ENCODE measurements at regions not wholly inside any gene's neighbourhood (a gene's known extent, or its start where the extent isn't known, plus 50 kb on each side); places are given as distances from the start of the nearest gene placed in this dataset.

DNA sequence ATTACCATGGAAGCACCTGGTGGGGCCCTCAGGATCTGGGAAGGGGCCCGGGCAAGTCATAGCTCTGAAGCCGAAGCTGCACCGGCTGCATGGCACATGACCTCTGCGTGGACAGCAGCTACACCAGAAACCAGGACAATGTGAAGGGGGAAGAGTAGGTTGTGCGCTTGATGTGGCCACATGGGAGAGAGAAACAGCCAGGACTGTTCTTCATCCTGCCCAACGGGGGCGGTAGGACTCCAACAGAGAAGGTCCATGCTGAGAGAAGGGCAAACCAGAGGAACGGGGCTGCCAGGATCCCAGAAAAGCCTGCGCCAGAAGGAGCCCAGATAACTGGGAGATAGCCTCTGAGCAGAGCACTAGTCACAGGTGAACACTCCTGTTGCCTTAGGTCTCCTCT is 54.9 kb upstream of the PRR20G start:
- no peaks in the 10 kb centered on the region for H3K79me2 ChIP-seq (ENCODE audit: insufficient read depth, low read depth)
- H3K27me3 ChIP-seq (ENCODE audit: insufficient read depth, low read depth), result no peaks in the 10 kb centered on the region
- TF ChIP-seq, protein P1, sequence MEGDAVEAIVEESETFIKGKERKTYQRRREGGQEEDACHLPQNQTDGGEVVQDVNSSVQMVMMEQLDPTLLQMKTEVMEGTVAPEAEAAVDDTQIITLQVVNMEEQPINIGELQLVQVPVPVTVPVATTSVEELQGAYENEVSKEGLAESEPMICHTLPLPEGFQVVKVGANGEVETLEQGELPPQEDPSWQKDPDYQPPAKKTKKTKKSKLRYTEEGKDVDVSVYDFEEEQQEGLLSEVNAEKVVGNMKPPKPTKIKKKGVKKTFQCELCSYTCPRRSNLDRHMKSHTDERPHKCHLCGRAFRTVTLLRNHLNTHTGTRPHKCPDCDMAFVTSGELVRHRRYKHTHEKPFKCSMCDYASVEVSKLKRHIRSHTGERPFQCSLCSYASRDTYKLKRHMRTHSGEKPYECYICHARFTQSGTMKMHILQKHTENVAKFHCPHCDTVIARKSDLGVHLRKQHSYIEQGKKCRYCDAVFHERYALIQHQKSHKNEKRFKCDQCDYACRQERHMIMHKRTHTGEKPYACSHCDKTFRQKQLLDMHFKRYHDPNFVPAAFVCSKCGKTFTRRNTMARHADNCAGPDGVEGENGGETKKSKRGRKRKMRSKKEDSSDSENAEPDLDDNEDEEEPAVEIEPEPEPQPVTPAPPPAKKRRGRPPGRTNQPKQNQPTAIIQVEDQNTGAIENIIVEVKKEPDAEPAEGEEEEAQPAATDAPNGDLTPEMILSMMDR (conservative IDR thresholded peaks at IDR 0.05; ENCODE audit: low read depth, low read length), result no peak

GRCh38 chr3:127339928-127340861 is 52.3 kb upstream of the PRR20G start:
- H3K27ac ChIP-seq, result no peak overlapping the region
- H3K79me2 ChIP-seq (ENCODE audit: insufficient read depth, low read depth), result no peaks in the 10 kb centered on the region
- no peaks in the 10 kb centered on the region for H4K20me1 ChIP-seq (ENCODE audit: insufficient read depth)
- no peak overlapping the region for H2AFZ ChIP-seq (ENCODE audit: low read depth)
- H3K4me3 ChIP-seq (IDR thresholded peaks at IDR 0.05; ENCODE audit: insufficient read depth, low read depth, low read length), result no peak overlapping the region
- TF ChIP-seq, protein P1 (conservative IDR thresholded peaks at IDR 0.05; ENCODE audit: low read depth, low read length), result no peak
- no peaks in the 10 kb centered on the region for H3K4me1 ChIP-seq (ENCODE audit: low read depth, poor library complexity, severe bottlenecking)
- no peak overlapping the region for H3K9ac ChIP-seq
- no peak overlapping the region for H3K4me2 ChIP-seq
- no peaks in the 10 kb centered on the region for H3K27me3 ChIP-seq (ENCODE audit: insufficient read depth, low read depth)
- H3K36me3 ChIP-seq (ENCODE audit: insufficient read depth), result no peaks in the 10 kb centered on the region

More for the DNA sequence above, 54.9 kb upstream of the PRR20G start:
- Histone ChIP-seq H3K4me2 (no peak overlapping the region), H3K4me3 (IDR thresholded peaks at IDR 0.05; ENCODE audit: insufficient read depth, low read depth, low read length) (no peak overlapping the region), H2AFZ (ENCODE audit: low read depth) (no peak overlapping the region), H3K4me1 (ENCODE audit: low read depth, poor library complexity, severe bottlenecking) (no peaks in the 10 kb centered on the region), H4K20me1 (ENCODE audit: insufficient read depth) (no peaks in the 10 kb centered on the region), H3K27ac (no peak overlapping the region), H3K36me3 (ENCODE audit: insufficient read depth) (no peaks in the 10 kb centered on the region), H3K9ac (no peak overlapping the region)

- H3K27me3 ChIP-seq (ENCODE audit: insufficient read depth, low read depth), result no peaks in the 10 kb centered on the region
These were observed 51.2 kb upstream of the PRR20G start for GRCh38 chr3:127339016-127339415.

GRCh38 chr3:127337911-127338531 is 50.2 kb upstream of the PRR20G start:
- Histone ChIP-seq H3K4me1 (ENCODE audit: low read depth, poor library complexity, severe bottlenecking) (no peaks in the 10 kb centered on the region), H3K9ac (no peak overlapping the region), H3K27ac (no peak overlapping the region), H3K4me2 (no peak overlapping the region), H4K20me1 (ENCODE audit: insufficient read depth) (no peaks in the 10 kb centered on the region), H2AFZ (ENCODE audit: low read depth) (no peak overlapping the region), H3K79me2 (ENCODE audit: insufficient read depth, low read depth) (no peaks in the 10 kb centered on the region), H3K36me3 (ENCODE audit: insufficient read depth) (no peaks in the 10 kb centered on the region), H3K27me3 (ENCODE audit: insufficient read depth, low read depth) (no peaks in the 10 kb centered on the region), H3K4me3 (IDR thresholded peaks at IDR 0.05; ENCODE audit: insufficient read depth, low read depth, low read length) (no peak overlapping the region)
- TF ChIP-seq, protein P1 (conservative IDR thresholded peaks at IDR 0.05; ENCODE audit: low read depth, low read length), result no peak

More at GRCh38 chr3:127339016-127339415, 51.2 kb upstream of the PRR20G start:
- H3K4me2 ChIP-seq, result no peak overlapping the region
- H3K36me3 ChIP-seq (ENCODE audit: insufficient read depth), result no peaks in the 10 kb centered on the region
- H3K4me3 ChIP-seq (IDR thresholded peaks at IDR 0.05; ENCODE audit: insufficient read depth, low read depth, low read length), result no peak overlapping the region
- H3K27ac ChIP-seq, result no peak overlapping the region
- TF ChIP-seq, protein P1 (conservative IDR thresholded peaks at IDR 0.05; ENCODE audit: low read depth, low read length), result no peak
- no peak overlapping the region for H3K9ac ChIP-seq
- H4K20me1 ChIP-seq (ENCODE audit: insufficient read depth), result no peaks in the 10 kb centered on the region
- H3K79me2 ChIP-seq (ENCODE audit: insufficient read depth, low read depth), result no peaks in the 10 kb centered on the region
- H2AFZ ChIP-seq (ENCODE audit: low read depth), result no peak overlapping the region
- H3K4me1 ChIP-seq (ENCODE audit: low read depth, poor library complexity, severe bottlenecking), result no peaks in the 10 kb centered on the region
